HG03439 (cell line): ENCODE measurements at regions not wholly inside any gene's neighbourhood (a gene's known extent, or its start where the extent isn't known, plus 50 kb on each side); places are given as distances from the start of the nearest gene placed in this dataset.
A peak's percentile ranks its signal among the peaks of the same experiment; 100 is the strongest.

ENCODE experiments used
- ATAC-seq: cut with Tn5 transposase; IDR thresholded peaks from one replicate; pipeline ENCODE4 v1.9.1; 2021; ENCODE audit warnings: mild to moderate bottlenecking, moderate library complexity; ENCODE audit not compliant: unreplicated experiment

DNA sequence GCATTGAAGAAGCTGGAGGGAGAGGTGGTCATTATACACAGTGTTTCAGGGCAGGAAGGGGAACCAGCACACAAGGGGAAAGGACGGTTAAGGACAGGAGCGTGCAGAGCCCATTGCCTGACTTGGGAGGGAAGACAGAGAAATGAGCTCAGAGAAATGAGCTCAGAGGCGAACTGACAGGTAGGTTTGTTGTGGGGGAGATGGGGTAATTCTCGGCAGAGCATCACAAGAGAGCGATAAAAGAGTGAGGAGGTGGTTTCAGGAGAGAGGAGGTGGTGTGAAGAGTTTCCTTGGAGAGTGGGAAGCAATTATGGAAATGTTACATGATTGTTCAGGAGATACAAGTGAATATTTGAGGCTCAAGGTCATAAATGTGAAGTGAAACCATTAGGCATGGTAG is 61.0 kb downstream of the MRGPRX1 start:
- ATAC-seq = no peak

DNA sequence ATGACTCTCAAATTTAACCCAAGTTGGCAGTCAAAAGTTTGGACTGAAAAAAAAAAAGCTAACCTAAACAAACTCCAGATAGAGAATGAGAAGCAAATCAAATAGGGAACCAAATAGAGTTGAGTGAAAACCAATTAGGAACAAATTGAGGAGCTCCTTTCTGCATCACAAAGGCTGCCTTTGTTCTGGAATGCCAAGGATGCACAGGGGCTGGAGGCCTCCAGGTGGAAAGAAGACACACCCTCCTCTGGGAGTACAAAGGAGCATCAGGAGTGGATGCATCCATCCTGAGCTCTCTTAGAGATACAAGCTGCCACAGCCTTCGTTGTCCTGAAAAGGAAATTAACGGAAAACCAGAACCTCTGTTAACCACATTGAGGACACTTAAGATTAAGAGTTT is 73.3 kb downstream of the MRGPRX1 start:
- no peak for ATAC-seq

- no peak for ATAC-seq
Observed at GRCh38 chr11:18865261-18865660, 73.7 kb upstream of the PTPN5 start.

- peak; percentile 75 for ATAC-seq
Observed at GRCh38 chr11:18853086-18853720, 61.6 kb upstream of the PTPN5 start.

GRCh38 chr11:18849406-18849805 is 57.8 kb upstream of the PTPN5 start:
- no peak for ATAC-seq

DNA sequence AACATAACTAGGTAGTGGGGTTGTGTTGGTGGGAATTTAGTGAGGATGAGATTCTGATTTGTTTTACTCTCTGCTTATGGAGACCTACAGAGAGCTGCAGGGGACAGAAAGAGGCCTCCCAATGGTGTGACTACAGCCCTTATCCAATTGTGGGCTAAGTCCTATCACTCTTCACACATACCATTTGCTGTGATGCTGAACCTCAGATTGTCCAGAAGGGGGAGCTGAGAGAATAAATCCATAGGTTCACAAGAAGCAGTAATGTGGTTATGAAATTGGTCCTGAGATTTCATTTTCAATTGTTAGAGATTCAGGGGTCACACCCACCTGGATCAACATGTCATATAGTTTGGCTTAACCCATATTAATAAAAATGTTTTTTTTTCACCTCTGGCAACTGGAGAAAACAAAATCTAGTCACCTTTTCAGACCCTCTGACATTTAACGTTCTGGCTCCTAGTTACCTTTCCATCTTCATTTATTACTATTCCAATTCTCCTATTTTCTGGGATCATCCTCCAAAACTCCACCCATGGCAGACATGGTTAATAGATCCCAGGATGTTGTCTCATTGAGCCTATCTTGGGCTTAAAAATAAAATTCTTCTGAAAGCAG is 53.3 kb upstream of the PTPN5 start:
- no peak for ATAC-seq
